ENCODE measurements at regions not wholly inside any gene's neighbourhood (a gene's known extent, or its start where the extent isn't known, plus 50 kb on each side); places are given as distances from the start of the nearest gene placed in this dataset.

GRCh38 chr5:128838623-128839022 is 126.7 kb upstream of the SLC27A6 start:
- TF ChIP-seq CTCF (IDR thresholded peaks at IDR 0.05) (no peak), POLR2AphosphoS5 (IDR thresholded peaks at IDR 0.05) (no peak), POLR2A (IDR thresholded peaks at IDR 0.05) (no peak)
